DOHH2 (cell line): ENCODE measurements at regions not wholly inside any gene's neighbourhood (a gene's known extent, or its start where the extent isn't known, plus 50 kb on each side); places are given as distances from the start of the nearest gene placed in this dataset.
A peak's percentile ranks its signal among the peaks of the same experiment; 100 is the strongest.
"Not testable (repeated sequence)": the region's sequence is repeated elsewhere in the genome, so short reads cannot be mapped to it uniquely, and the experiment has no call there.

Experiments used
- H3F3A ChIP-seq: fragments of 200-600 bp; sonication (generic), shearing (Covaris generic); 2 replicates; pipeline ENCODE4 v1.6.0; 2016; ENCODE audit warnings: antibody characterized with exemption, mild to moderate bottlenecking; ENCODE audit not compliant: control insufficient read depth, insufficient read depth
- H3K27ac ChIP-seq: fragments of 200-600 bp; sonication (generic); 2 replicates; pipeline ENCODE4 v1.5.1; 2014; ENCODE audit warnings: low read depth, mild to moderate bottlenecking, low read length, moderate library complexity
- H3K27me3 ChIP-seq: fragments of 200-600 bp; sonication (generic); 2 replicates; pipeline ENCODE4 v1.6.1; 2014; ENCODE audit warnings: mild to moderate bottlenecking, low read length, mixed read lengths; ENCODE audit not compliant: control insufficient read depth
- H3K36me3 ChIP-seq: fragments of 200-600 bp; sonication (generic); 2 replicates; pipeline ENCODE4 v1.6.1; 2014; ENCODE audit warnings: mild to moderate bottlenecking, low read length, moderate library complexity, mixed read lengths; ENCODE audit not compliant: control insufficient read depth
- H3K4me1 ChIP-seq: fragments of 200-600 bp; sonication (generic); 2 replicates; pipeline ENCODE4 v1.6.1; 2014; ENCODE audit warnings: mild to moderate bottlenecking, low read length, mixed read lengths; ENCODE audit not compliant: control insufficient read depth
- H3K4me2 ChIP-seq: fragments of 200-600 bp; sonication (generic); 2 replicates; pipeline ENCODE4 v1.6.0; 2014; ENCODE audit warnings: mild to moderate bottlenecking, low read length, moderate library complexity
- H3K4me3 ChIP-seq: fragments of 200-600 bp; sonication (generic); 2 replicates; pipeline ENCODE4 v1.5.1; 2014; ENCODE audit warnings: mild to moderate bottlenecking, low read length, mixed read lengths
- H3K79me2 ChIP-seq: fragments of 200-600 bp; sonication (generic); 2 replicates; pipeline ENCODE4 v1.6.1; 2014; ENCODE audit warnings: mild to moderate bottlenecking, low read length, mixed read lengths; ENCODE audit not compliant: control insufficient read depth
- H3K9me2 ChIP-seq: fragments of 200-600 bp; sonication (generic); replicated peaks from 2 replicates; pipeline ENCODE4 v1.6.1; 2014; ENCODE audit warnings: mild to moderate bottlenecking, low read length, mixed read lengths; ENCODE audit not compliant: control insufficient read depth
- H3K9me3 ChIP-seq: fragments of 200-600 bp; sonication (generic); 2 replicates; pipeline ENCODE4 v1.6.1; 2014; ENCODE audit warnings: antibody characterized with exemption, low read length, mixed read lengths; ENCODE audit not compliant: control insufficient read depth, insufficient read depth
- H4K20me1 ChIP-seq: fragments of 200-600 bp; sonication (generic); 2 replicates; pipeline ENCODE4 v1.6.0; 2014; ENCODE audit warnings: low read depth, mild to moderate bottlenecking, antibody characterized with exemption, low read length, moderate library complexity; ENCODE audit not compliant: control insufficient read depth, insufficient read depth
- CTCF ChIP-seq: fragments of 200-600 bp; sonication (generic); IDR thresholded peaks from one replicate; pipeline ENCODE4 v1.5.1; 2014; ENCODE audit warnings: antibody characterized with exemption, mild to moderate bottlenecking, low read depth, low read length; ENCODE audit not compliant: poor library complexity, severe bottlenecking
- EZH2phosphoT487 ChIP-seq: fragments of 200-600 bp; sonication (generic); IDR thresholded peaks from 2 replicates; pipeline ENCODE4 v1.6.1; 2017; ENCODE audit warnings: borderline replicate concordance, mild to moderate bottlenecking, antibody characterized with exemption, low read length, moderate library complexity, mixed read lengths

- H3K9me3 ChIP-seq, result no peaks in the 10 kb centered on the region
- no peaks in the 10 kb centered on the region for H3K4me1 ChIP-seq
- H4K20me1 ChIP-seq, result no peaks in the 10 kb centered on the region
- H3K4me2 ChIP-seq, result no peak overlapping the region
- no peaks in the 10 kb centered on the region for H3K79me2 ChIP-seq
- no peaks in the 10 kb centered on the region for H3F3A ChIP-seq
- TF ChIP-seq CTCF (no peak), EZH2phosphoT487 (no peak)
- H3K9me2 ChIP-seq, result no peaks in the 10 kb centered on the region
- H3K27ac ChIP-seq, result no peak overlapping the region
- no peaks in the 10 kb centered on the region for H3K27me3 ChIP-seq
- no peak overlapping the region for H3K4me3 ChIP-seq
- H3K36me3 ChIP-seq, result no peaks in the 10 kb centered on the region
Observed at GRCh38 chr14:37870170-37870569, 274.7 kb downstream of the TTC6 start.

GRCh38 chr14:37870632-37871346, 275.4 kb downstream of the TTC6 start:
- TF ChIP-seq EZH2phosphoT487, result no peak
- TF ChIP-seq CTCF, result no peak
- H3K4me2 ChIP-seq, result no peak overlapping the region
- no peaks in the 10 kb centered on the region for H3K9me2 ChIP-seq

GRCh38 chr14:37874065-37874428, 278.6 kb downstream of the TTC6 start:
- not testable (repeated sequence) for H3K4me3 ChIP-seq, H4K20me1 ChIP-seq, H3K9me3 ChIP-seq, H3K79me2 ChIP-seq, H3F3A ChIP-seq, H3K27me3 ChIP-seq, H3K4me1 ChIP-seq, H3K27ac ChIP-seq, H3K36me3 ChIP-seq, H3K4me2 ChIP-seq, H3K9me2 ChIP-seq

More at GRCh38 chr14:37870632-37871346, 275.4 kb downstream of the TTC6 start:
- no peaks in the 10 kb centered on the region for H3K79me2 ChIP-seq
- H3F3A ChIP-seq, result no peaks in the 10 kb centered on the region
- H3K9me3 ChIP-seq, result no peaks in the 10 kb centered on the region
- H4K20me1 ChIP-seq, result no peaks in the 10 kb centered on the region
- H3K4me1 ChIP-seq, result no peaks in the 10 kb centered on the region
- H3K27me3 ChIP-seq, result no peaks in the 10 kb centered on the region
- no peak overlapping the region for H3K27ac ChIP-seq
- no peak overlapping the region for H3K4me3 ChIP-seq
- H3K36me3 ChIP-seq, result no peaks in the 10 kb centered on the region

- Histone ChIP-seq H3K79me2 (no peaks in the 10 kb centered on the region), H4K20me1 (no peaks in the 10 kb centered on the region), H3K27ac (no peak overlapping the region), H3K27me3 (no peaks in the 10 kb centered on the region), H3K36me3 (no peaks in the 10 kb centered on the region), H3K9me2 (no peaks in the 10 kb centered on the region), H3K9me3 (no peaks in the 10 kb centered on the region), H3K4me2 (peak overlapping the region; percentile 18; the same call in 1 of the 2 replicates), H3F3A (no peaks in the 10 kb centered on the region), H3K4me3 (no peak overlapping the region), H3K4me1 (no peaks in the 10 kb centered on the region)
- TF ChIP-seq CTCF (peak; percentile 90), EZH2phosphoT487 (no peak)
Observed at GRCh38 chr14:37874429-37875109, 279.1 kb downstream of the TTC6 start.
